Lung (tissue), 11 donors: ENCODE measurements at regions not wholly inside any gene's neighbourhood (a gene's known extent, or its start where the extent isn't known, plus 50 kb on each side); places are given as distances from the start of the nearest gene placed in this dataset.

Experiments
- ATAC-seq: fragments of 200-7000 bp; cut with Tn5 transposase; one replicate; pipeline ENCODE4 v1.9.1; 2020; ENCODE audit warnings: moderate number of reproducible peaks; ENCODE audit not compliant: insufficient read depth, low FRiP score
- DNase-seq, 3 donors: peaks; one replicate each; pipeline ENCODE4 v3.0.0-alpha.2; 2013 to 2017
- H3K27ac ChIP-seq, 2 donors: one replicate each; pipeline ENCODE4 v1.5.1; 2013; ENCODE audit warnings: mild to moderate bottlenecking in 2 of 2, moderate library complexity in 2 of 2, control low read depth in 1 of 2, inconsistent platforms in 1 of 2, low read depth in 1 of 2, low read length in 1 of 2
- H3K27me3 ChIP-seq, 3 donors: one replicate each; pipeline ENCODE4 v1.5.1; 2013; ENCODE audit warnings: low read length in 2 of 3; ENCODE audit not compliant: control insufficient read depth in 3 of 3, insufficient read depth in 3 of 3
- H3K36me3 ChIP-seq, 4 donors: one replicate each; pipeline ENCODE4 v1.5.1; 2013; ENCODE audit warnings: low read length in 4 of 4, mild to moderate bottlenecking in 1 of 4, moderate library complexity in 1 of 4; ENCODE audit not compliant: control insufficient read depth in 4 of 4, insufficient read depth in 4 of 4
- H3K4me1 ChIP-seq, 5 donors: one replicate each; pipeline ENCODE4 v1.5.1; 2013; ENCODE audit warnings: low read length in 5 of 5, mild to moderate bottlenecking in 2 of 5, moderate library complexity in 1 of 5; ENCODE audit not compliant: control insufficient read depth in 5 of 5, insufficient read depth in 5 of 5
- H3K4me3 ChIP-seq: one replicate; pipeline ENCODE4 v1.5.1; 2013; ENCODE audit warnings: mild to moderate bottlenecking, control low read depth, moderate library complexity
- H3K9ac ChIP-seq, 2 donors: one replicate each; pipeline ENCODE4 v1.5.1; 2013; ENCODE audit warnings: low read length in 2 of 2, control low read depth in 1 of 2; ENCODE audit not compliant: insufficient read depth in 1 of 2
- H3K9me3 ChIP-seq, 4 donors: one replicate each; pipeline ENCODE4 v1.5.1; 2013; ENCODE audit warnings: low read length in 3 of 4, mild to moderate bottlenecking in 1 of 4, moderate library complexity in 1 of 4; ENCODE audit not compliant: control insufficient read depth in 4 of 4, insufficient read depth in 3 of 4
- CTCF ChIP-seq: IDR thresholded peaks from 2 replicates; pipeline ENCODE4 v1.5.1; 2012; ENCODE audit warnings: mild to moderate bottlenecking; ENCODE audit errors: control extremely low read depth, extremely low read depth
- WGBS, 2 donors: extraction: QIAGEN DNeasy Blood & Tissue Kit; methylation state at CpG; one replicate each; pipeline ENCODE4 v1.1.7; 2013; 5-methylcytosine and 5-hydroxymethylcytosine counted together
- donor health status: control.
- donor health status: control.
- donor health status: Bipolar disorder and iron deficiency.
- donor health status: healthy.
- donor health status: DM: yes; HTN: yes; CAD: no.

GRCh38 chr9:115880221-115880885, 273.2 kb upstream of the PAPPA start:
- H3K27me3 ChIP-seq: no peaks in the 10 kb centered on the region
- H3K4me1 ChIP-seq: peaks cover 0 to 3% (median 0%) of the 10 kb centered on the region in 5 donors
- H3K9ac ChIP-seq: no peak overlapping the region
- no peaks in the 10 kb centered on the region for H3K36me3 ChIP-seq
- H3K9me3 ChIP-seq: no peaks in the 10 kb centered on the region
- no peak overlapping the region for H3K4me3 ChIP-seq
- no peak for TF ChIP-seq CTCF
- H3K27ac ChIP-seq: no peak overlapping the region
- no peak for ATAC-seq
- no peak for DNase-seq
- 70 to 79% methylated on average over 5 of the region's 5 CpGs for WGBS, 2 donors

GRCh38 chr9:115882911-115883310, 270.7 kb upstream of the PAPPA start:
- TF ChIP-seq CTCF: no peak
- Histone ChIP-seq H3K27ac (no peak overlapping the region), H3K9me3 (no peaks in the 10 kb centered on the region), H3K36me3 (no peaks in the 10 kb centered on the region), H3K4me3 (no peak overlapping the region), H3K27me3 (no peaks in the 10 kb centered on the region), H3K9ac (no peak overlapping the region), H3K4me1 (peaks cover 0 to 3% (median 0%) of the 10 kb centered on the region in 5 donors)
- ATAC-seq (no peak), DNase-seq (peak in 2 of 3 donors; percentile 16 to 17)

GRCh38 chr9:115883467-115884329, 269.9 kb upstream of the PAPPA start:
- Histone ChIP-seq H3K9me3 (no peaks in the 10 kb centered on the region), H3K27me3 (no peaks in the 10 kb centered on the region), H3K36me3 (no peaks in the 10 kb centered on the region), H3K4me1 (peaks cover 0 to 3% (median 0%) of the 10 kb centered on the region in 5 donors), H3K9ac (no peak overlapping the region), H3K27ac (no peak overlapping the region), H3K4me3 (no peak overlapping the region)
- 29 to 33% methylated on average over 5 of the region's 5 CpGs for WGBS, 2 donors
- ATAC-seq (peak; percentile 59), DNase-seq (peak; percentile 33 to 58 (median 34))
- TF ChIP-seq CTCF: no peak
